Neutrophil (primary cell): ENCODE measurements at regions not wholly inside any gene's neighbourhood (a gene's known extent, or its start where the extent isn't known, plus 50 kb on each side); places are given as distances from the start of the nearest gene placed in this dataset.

Experiments used
- H3K27ac ChIP-seq: fragments of 200-600 bp; sonication (generic); 2 replicates; pipeline ENCODE4 v1.5.1; 2016; ENCODE audit warnings: mild to moderate bottlenecking, moderate library complexity
- H3K27me3 ChIP-seq: fragments of 200-600 bp; sonication (generic); 2 replicates; pipeline ENCODE4 v1.6.0; 2016; ENCODE audit warnings: mild to moderate bottlenecking
- H3K36me3 ChIP-seq: fragments of 200-600 bp; sonication (generic); 2 replicates; pipeline ENCODE4 v1.5.1; 2017
- H3K4me1 ChIP-seq, 2 experiments: fragments of 200-600 bp in 1 of 2; sonication (generic) in 1 of 2; 1 replicate in 1 of 2; 2 replicates in 1 of 2; pipeline versions ENCODE4 v1.5.1 to v1.6.1; 2013 to 2016; ENCODE audit warnings: low read depth in 1 of 2, low read length in 1 of 2, mild to moderate bottlenecking in 1 of 2, moderate library complexity in 1 of 2; ENCODE audit not compliant: control insufficient read depth in 1 of 2, insufficient read depth in 1 of 2
- H3K4me3 ChIP-seq, 2 experiments: fragments of 200-600 bp in 1 of 2; sonication (generic) in 1 of 2; 1 replicate in 1 of 2; 2 replicates in 1 of 2; pipeline ENCODE4 v1.5.1; 2013 to 2016; ENCODE audit warnings: low read depth in 1 of 2, low read length in 1 of 2, mild to moderate bottlenecking in 1 of 2, moderate library complexity in 1 of 2
- H3K9me3 ChIP-seq: fragments of 200-600 bp; sonication (generic); 2 replicates; pipeline ENCODE4 v1.5.1; 2016
- CTCF ChIP-seq: fragments of 200-600 bp; sonication (generic); IDR thresholded peaks from 2 replicates; pipeline ENCODE4 v1.5.1; 2016; ENCODE audit warnings: antibody characterized with exemption

- no peak overlapping the region for H3K27ac ChIP-seq
- no peaks in the 10 kb centered on the region for H3K27me3 ChIP-seq
- peaks cover 0 to 15% of the 10 kb centered on the region in 2 experiments for H3K4me1 ChIP-seq
- H3K36me3 ChIP-seq = no peaks in the 10 kb centered on the region
- TF ChIP-seq CTCF = no peak
- no peaks in the 10 kb centered on the region for H3K9me3 ChIP-seq
- H3K4me3 ChIP-seq = no peak overlapping the region
Measured at GRCh38 chr2:43076676-43077075, 149.7 kb downstream of the ZFP36L2 start.

GRCh38 chr2:43075811-43076585, 150.4 kb downstream of the ZFP36L2 start:
- no peak overlapping the region for H3K27ac ChIP-seq
- no peak for TF ChIP-seq CTCF
- H3K9me3 ChIP-seq = no peaks in the 10 kb centered on the region
- peaks cover 0 to 15% of the 10 kb centered on the region in 2 experiments for H3K4me1 ChIP-seq
- H3K4me3 ChIP-seq = no peak overlapping the region
- H3K36me3 ChIP-seq = no peaks in the 10 kb centered on the region
- H3K27me3 ChIP-seq = no peaks in the 10 kb centered on the region

GRCh38 chr2:43075054-43075593, 151.3 kb downstream of the ZFP36L2 start:
- H3K4me3 ChIP-seq = no peak overlapping the region
- H3K27ac ChIP-seq = no peak overlapping the region
- H3K4me1 ChIP-seq = peaks cover 0 to 13% of the 10 kb centered on the region in 2 experiments

GRCh38 chr2:43074592-43075053, 151.8 kb downstream of the ZFP36L2 start:
- Histone ChIP-seq H3K4me1 (peaks cover 0 to 13% of the 10 kb centered on the region in 2 experiments), H3K27me3 (no peaks in the 10 kb centered on the region), H3K9me3 (no peaks in the 10 kb centered on the region), H3K36me3 (no peaks in the 10 kb centered on the region), H3K27ac (no peak overlapping the region), H3K4me3 (no peak overlapping the region)
- no peak for TF ChIP-seq CTCF

More at GRCh38 chr2:43075054-43075593, 151.3 kb downstream of the ZFP36L2 start:
- H3K36me3 ChIP-seq = no peaks in the 10 kb centered on the region
- no peaks in the 10 kb centered on the region for H3K9me3 ChIP-seq
- H3K27me3 ChIP-seq = no peaks in the 10 kb centered on the region
- no peak for TF ChIP-seq CTCF

- H3K36me3 ChIP-seq = no peaks in the 10 kb centered on the region
- H3K4me1 ChIP-seq = peaks cover 0 to 7% of the 10 kb centered on the region in 2 experiments
- no peaks in the 10 kb centered on the region for H3K27me3 ChIP-seq
- no peak for TF ChIP-seq CTCF
- no peak overlapping the region for H3K27ac ChIP-seq
- H3K4me3 ChIP-seq = no peak overlapping the region
- H3K9me3 ChIP-seq = no peaks in the 10 kb centered on the region
Measured at GRCh38 chr2:43074052-43074451, 152.4 kb downstream of the ZFP36L2 start.
